GM23338 (cell line): ENCODE measurements at regions not wholly inside any gene's neighbourhood (a gene's known extent, or its start where the extent isn't known, plus 50 kb on each side); places are given as distances from the start of the nearest gene placed in this dataset.

Source experiments
- ATAC-seq: fragments of 200-7000 bp; cut with Tn5 transposase; 3 replicates; pipeline ENCODE4 v1.9.1; 2020
- DNase-seq: peaks from one replicate; pipeline ENCODE4 v3.0.0-alpha.2; 2015; ENCODE audit warnings: low spot score
- H2AFZ ChIP-seq: fragments of 200-600 bp; sonication (generic); 2 replicates; pipeline ENCODE4 v1.8.0; 2016; ENCODE audit warnings: antibody characterized with exemption, mild to moderate bottlenecking, moderate library complexity
- H3F3A ChIP-seq: fragments of 200-600 bp; sonication (generic); replicated peaks from 2 replicates; pipeline ENCODE4 v1.8.0; 2017; ENCODE audit warnings: antibody characterized with exemption, mixed run types, low read depth
- H3K27ac ChIP-seq: fragments of 200-600 bp; sonication (generic); 2 replicates; pipeline ENCODE4 v1.6.1; 2016; ENCODE audit warnings: low read depth
- H3K27me3 ChIP-seq: fragments of 200-600 bp; sonication (generic); 2 replicates; pipeline ENCODE4 v1.8.0; 2016; ENCODE audit warnings: mild to moderate bottlenecking, mixed run types, moderate library complexity; ENCODE audit not compliant: insufficient read depth
- H3K36me3 ChIP-seq: fragments of 200-600 bp; sonication (generic); 2 replicates; pipeline ENCODE4 v1.8.0; 2016; ENCODE audit warnings: mild to moderate bottlenecking; ENCODE audit not compliant: insufficient read depth
- H3K4me1 ChIP-seq: fragments of 200-600 bp; sonication (generic); 2 replicates; pipeline ENCODE4 v1.8.0; 2016; ENCODE audit warnings: mild to moderate bottlenecking, moderate library complexity; ENCODE audit not compliant: insufficient read depth
- H3K4me2 ChIP-seq: fragments of 200-600 bp; sonication (generic); 2 replicates; pipeline ENCODE4 v1.7.1; 2017; ENCODE audit warnings: mixed run types
- H3K4me3 ChIP-seq: fragments of 200-600 bp; sonication (generic); 2 replicates; pipeline ENCODE4 v1.6.1; 2016; ENCODE audit warnings: mixed run types
- H3K79me2 ChIP-seq: fragments of 200-600 bp; sonication (generic); replicated peaks from 2 replicates; pipeline ENCODE4 v1.8.0; 2017; ENCODE audit warnings: mild to moderate bottlenecking; ENCODE audit not compliant: insufficient read depth
- H3K9me2 ChIP-seq: fragments of 200-600 bp; sonication (generic); 2 replicates; pipeline ENCODE4 v1.8.0; 2017; ENCODE audit not compliant: insufficient read depth
- H4K20me1 ChIP-seq: fragments of 200-600 bp; sonication (generic); replicated peaks from 2 replicates; pipeline ENCODE4 v1.8.0; 2017; ENCODE audit warnings: mild to moderate bottlenecking; ENCODE audit not compliant: insufficient read depth
- H3K27ac Mint-ChIP-seq: 2 replicates; pipeline ENCODE4 v1.8.0; 2020; ENCODE audit warnings: inconsistent platforms, mild to moderate bottlenecking, moderate library complexity, mixed read lengths
- H3K27me3 Mint-ChIP-seq: 3 replicates; pipeline ENCODE4 v1.8.0; 2022; ENCODE audit warnings: low read depth, mild to moderate bottlenecking, moderate library complexity, mixed read lengths, inconsistent platforms; ENCODE audit not compliant: insufficient read depth, poor library complexity
- H3K36me3 Mint-ChIP-seq: 3 replicates; pipeline ENCODE4 v1.8.0; 2021; ENCODE audit warnings: low read depth, mild to moderate bottlenecking, inconsistent platforms, moderate library complexity, mixed read lengths
- H3K4me1 Mint-ChIP-seq: 3 replicates; pipeline ENCODE4 v1.8.0; 2020; ENCODE audit warnings: mild to moderate bottlenecking, inconsistent platforms, mixed read lengths
- H3K4me3 Mint-ChIP-seq: 3 replicates; pipeline ENCODE4 v1.8.0; 2021; ENCODE audit warnings: moderate library complexity, mild to moderate bottlenecking, inconsistent platforms, mixed read lengths
- H3K9me3 Mint-ChIP-seq: 3 replicates; pipeline ENCODE4 v1.8.0; 2020; ENCODE audit warnings: moderate library complexity, mild to moderate bottlenecking, inconsistent platforms, mixed read lengths
- CREB1 ChIP-seq: fragments of 250-450 bp; sonication (Bioruptor Pico); IDR thresholded peaks from 2 replicates; pipeline ENCODE4 v1.5.0; 2020; ENCODE audit warnings: low read depth, mild to moderate bottlenecking, moderate library complexity
- CTCF ChIP-seq, 2 experiments: fragments of 200-600 bp in 1 of 2; sonication (generic) in 1 of 2; conservative IDR thresholded peaks; 2 replicates each; pipeline versions ENCODE4 v1.5.1 to v1.6.1; 2016 to 2017; ENCODE audit warnings: antibody characterized with exemption in 2 of 2, low read depth in 2 of 2, mild to moderate bottlenecking in 2 of 2, moderate library complexity in 1 of 2
- ETS1 ChIP-seq: IDR thresholded peaks from 2 replicates; pipeline ENCODE4 v1.6.1; 2016; ENCODE audit warnings: antibody characterized with exemption
- EZH2 ChIP-seq: fragments of 200-600 bp; sonication (generic); IDR thresholded peaks from one replicate; pipeline ENCODE4 v1.8.0; 2017; ENCODE audit warnings: antibody characterized with exemption, mild to moderate bottlenecking, low read depth; ENCODE audit not compliant: unreplicated experiment
- EZH2phosphoT487 ChIP-seq: fragments of 200-600 bp; sonication (generic); IDR thresholded peaks from one replicate; pipeline ENCODE4 v1.8.1; 2018; ENCODE audit warnings: antibody characterized with exemption; ENCODE audit not compliant: unreplicated experiment
- JUNB ChIP-seq: IDR thresholded peaks from one replicate; pipeline ENCODE4 v1.6.1; 2016; ENCODE audit warnings: antibody characterized with exemption; ENCODE audit not compliant: unreplicated experiment
- NANOG ChIP-seq: IDR thresholded peaks from 2 replicates; pipeline ENCODE4 v1.6.1; 2016; ENCODE audit warnings: antibody characterized with exemption, borderline replicate concordance
- POLR2AphosphoS5 ChIP-seq: IDR thresholded peaks from 2 replicates; pipeline ENCODE4 v1.6.1; 2016; ENCODE audit warnings: antibody characterized with exemption, low read depth
- REST ChIP-seq: IDR thresholded peaks from one replicate; pipeline ENCODE4 v1.6.1; 2018; ENCODE audit warnings: antibody characterized with exemption; ENCODE audit not compliant: unreplicated experiment
- STAT1 ChIP-seq: IDR thresholded peaks from one replicate; pipeline ENCODE4 v1.6.1; 2016; ENCODE audit warnings: antibody characterized with exemption; ENCODE audit not compliant: unreplicated experiment
- ZNF114 ChIP-seq: fragments of 250-450 bp; sonication (Bioruptor Pico); IDR thresholded peaks from 2 replicates; pipeline ENCODE4 v1.5.0; 2020; ENCODE audit warnings: mild to moderate bottlenecking, moderate library complexity
- ZNF331 ChIP-seq: fragments of 250-450 bp; sonication (Bioruptor Pico); IDR thresholded peaks from 2 replicates; pipeline ENCODE4 v1.5.0; 2020; ENCODE audit warnings: low read depth, mild to moderate bottlenecking, moderate library complexity
- ZNF462 ChIP-seq: fragments of 250-450 bp; sonication (Bioruptor Pico); IDR thresholded peaks from 2 replicates; pipeline ENCODE4 v1.5.0; 2020; ENCODE audit warnings: mild to moderate bottlenecking, moderate library complexity

DNA sequence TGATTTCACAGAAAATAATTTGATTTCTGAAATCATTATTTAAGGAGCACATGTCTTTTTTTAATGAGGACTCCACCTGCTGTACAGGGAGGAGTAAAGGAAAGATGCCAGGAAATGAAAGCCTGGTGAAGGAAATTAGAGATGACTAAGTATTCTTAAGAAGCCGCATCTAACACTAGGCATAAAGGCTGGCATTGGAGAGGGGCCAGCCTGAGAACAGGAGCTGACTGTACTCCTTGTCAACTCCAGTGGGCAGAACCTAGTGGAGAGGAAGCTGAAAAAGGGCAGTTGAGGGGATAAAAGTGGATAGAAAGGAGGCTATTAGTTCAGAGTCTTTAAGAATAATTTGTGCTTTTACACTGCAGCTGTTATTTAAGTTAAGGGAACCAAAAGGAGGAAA lies 393.0 kb downstream of the PPP1R2C start:
- Histone ChIP-seq H3K27ac (no peak overlapping the region), H3K36me3 (no peaks in the 10 kb centered on the region), H3F3A (no peaks in the 10 kb centered on the region), H3K27me3 (no peaks in the 10 kb centered on the region), H3K79me2 (no peaks in the 10 kb centered on the region), H3K4me1 (no peaks in the 10 kb centered on the region), H4K20me1 (no peaks in the 10 kb centered on the region), H2AFZ (no peak overlapping the region), H3K4me2 (no peak overlapping the region), H3K4me3 (no peak overlapping the region), H3K9me2 (no peaks in the 10 kb centered on the region)
- H3K4me3 Mint-ChIP-seq = no peak overlapping the region
- no peaks in the 10 kb centered on the region for H3K9me3 Mint-ChIP-seq
- no peaks in the 10 kb centered on the region for H3K27me3 Mint-ChIP-seq
- ATAC-seq (no peak), DNase-seq (no peak)
- no peak for TF ChIP-seq NANOG
- TF ChIP-seq ZNF331 (CRISPR knock-in tag) = no peak
- TF ChIP-seq EZH2 = no peak
- no peak for TF ChIP-seq STAT1
- TF ChIP-seq JUNB = no peak
- TF ChIP-seq EZH2phosphoT487 = no peak
- TF ChIP-seq ETS1 = no peak
- TF ChIP-seq ZNF462 (CRISPR knock-in tag) = no peak
- no peak for TF ChIP-seq REST
- TF ChIP-seq CTCF (conservative IDR thresholded peaks at IDR 0.05; ENCODE audit: low read depth in 2 of 2) = no peak
- TF ChIP-seq CREB1 (CRISPR knock-in tag) = no peak
- no peak for TF ChIP-seq POLR2AphosphoS5
- TF ChIP-seq ZNF114 = no peak
- H3K27ac Mint-ChIP-seq = no peak overlapping the region
- H3K36me3 Mint-ChIP-seq = no peaks in the 10 kb centered on the region
- no peaks in the 10 kb centered on the region for H3K4me1 Mint-ChIP-seq
